ENCODE measurements at regions not wholly inside any gene's neighbourhood (a gene's known extent, or its start where the extent isn't known, plus 50 kb on each side); places are given as distances from the start of the nearest gene placed in this dataset.

- in situ Hi-C loops (cut with MboI; ENCODE audit: low pct_ligation_motif_present in 1 of 4, low pct_unique_long_range_greater_than_20kb in 1 of 4, low sequenced_read_pairs in 3 of 4) (no loop called here), intact Hi-C loops (cut with DNase I; ENCODE audit: low total_unique reads) (no loop called here)
- no peaks in the 10 kb centered on the region for H3K36me3 ChIP-seq
- H3K9me3 ChIP-seq = no peaks in the 10 kb centered on the region
- no peak for DNase-seq
- 56 to 69% methylated on average over 3 to 4 of the region's 4 CpGs for WGBS, 2 donors (ENCODE audit: low coverage in 1 of 2)
- TF ChIP-seq CTCF (IDR thresholded peaks at IDR 0.05) (no peak), POLR2AphosphoS5 (IDR thresholded peaks at IDR 0.05) (no peak), EP300 (IDR thresholded peaks at IDR 0.05; ENCODE audit: low read depth) (no peak), POLR2A (IDR thresholded peaks at IDR 0.05) (no peak)
- no peak overlapping the region for H3K4me3 ChIP-seq
- no peak overlapping the region for H3K27ac ChIP-seq
- no peaks in the 10 kb centered on the region for H3K27me3 ChIP-seq
- no peaks in the 10 kb centered on the region for H3K4me1 ChIP-seq
Measured at GRCh38 chr13:50195045-50195444, 179.8 kb downstream of the KCNRG start.

GRCh38 chr13:50196118-50196517 lies 180.9 kb downstream of the KCNRG start:
- H3K4me1 ChIP-seq = no peaks in the 10 kb centered on the region
- intact Hi-C loops (cut with DNase I; ENCODE audit: low total_unique reads) (no loop called here), in situ Hi-C loops (cut with MboI; ENCODE audit: low pct_ligation_motif_present in 1 of 4, low pct_unique_long_range_greater_than_20kb in 1 of 4, low sequenced_read_pairs in 3 of 4) (no loop called here)
- DNase-seq = no peak
- 76 to 100% methylated on average over 1 to 3 of the region's 3 CpGs for WGBS, 2 donors (ENCODE audit: low coverage in 1 of 2)
- H3K27ac ChIP-seq = no peak overlapping the region
- H3K4me3 ChIP-seq = no peak overlapping the region
- H3K27me3 ChIP-seq = no peaks in the 10 kb centered on the region
- H3K9me3 ChIP-seq = no peaks in the 10 kb centered on the region
- H3K36me3 ChIP-seq = no peaks in the 10 kb centered on the region
- TF ChIP-seq POLR2AphosphoS5 (IDR thresholded peaks at IDR 0.05) (no peak), CTCF (IDR thresholded peaks at IDR 0.05) (no peak), POLR2A (IDR thresholded peaks at IDR 0.05) (no peak), EP300 (IDR thresholded peaks at IDR 0.05; ENCODE audit: low read depth) (no peak)

- no peaks in the 10 kb centered on the region for H3K9me3 ChIP-seq
- no peak for TF ChIP-seq POLR2A (IDR thresholded peaks at IDR 0.05)
- TF ChIP-seq EP300 (IDR thresholded peaks at IDR 0.05; ENCODE audit: low read depth) = no peak
- TF ChIP-seq CTCF (IDR thresholded peaks at IDR 0.05) = no peak
- TF ChIP-seq POLR2AphosphoS5 (IDR thresholded peaks at IDR 0.05) = no peak
- no peak for DNase-seq
- intact Hi-C loops (cut with DNase I; ENCODE audit: low total_unique reads) = no loop called here
- no peaks in the 10 kb centered on the region for H3K36me3 ChIP-seq
- H3K4me1 ChIP-seq = no peaks in the 10 kb centered on the region
- H3K27me3 ChIP-seq = no peaks in the 10 kb centered on the region
- no peak overlapping the region for H3K4me3 ChIP-seq
- in situ Hi-C loops (cut with MboI; ENCODE audit: low pct_ligation_motif_present in 1 of 4, low pct_unique_long_range_greater_than_20kb in 1 of 4, low sequenced_read_pairs in 3 of 4) = no loop called here
- 100% methylated on average over 2 of the region's 2 CpGs; no CpG with 5 or more reads in 1 of the 2 donors for WGBS, 2 donors (ENCODE audit: low coverage in 1 of 2)
- no peak overlapping the region for H3K27ac ChIP-seq
Measured at GRCh38 chr13:50197705-50198104, 182.5 kb downstream of the KCNRG start.

GRCh38 chr13:50198508-50198907 lies 183.3 kb downstream of the KCNRG start:
- in situ Hi-C loops (cut with MboI; ENCODE audit: low pct_ligation_motif_present in 1 of 4, low pct_unique_long_range_greater_than_20kb in 1 of 4, low sequenced_read_pairs in 3 of 4) (no loop called here), intact Hi-C loops (cut with DNase I; ENCODE audit: low total_unique reads) (no loop called here)
- WGBS, 2 donors (ENCODE audit: low coverage in 1 of 2) = 60 to 71% methylated on average over 1 to 2 of the region's 2 CpGs

GRCh38 chr13:50200569-50200968 lies 185.3 kb downstream of the KCNRG start:
- in situ Hi-C loops (cut with MboI; ENCODE audit: low pct_ligation_motif_present in 1 of 4, low pct_unique_long_range_greater_than_20kb in 1 of 4, low sequenced_read_pairs in 3 of 4) = no loop called here
- WGBS, 2 donors (ENCODE audit: low coverage in 1 of 2) = 33 to 62% methylated on average over 1 to 3 of the region's 3 CpGs
- no peak for TF ChIP-seq EP300 (IDR thresholded peaks at IDR 0.05; ENCODE audit: low read depth)
- no peak for TF ChIP-seq CTCF (IDR thresholded peaks at IDR 0.05)
- TF ChIP-seq POLR2A (IDR thresholded peaks at IDR 0.05) = no peak
- no peak for TF ChIP-seq POLR2AphosphoS5 (IDR thresholded peaks at IDR 0.05)
- no peak for DNase-seq
- no peaks in the 10 kb centered on the region for H3K4me1 ChIP-seq
- H3K27me3 ChIP-seq = no peaks in the 10 kb centered on the region
- H3K36me3 ChIP-seq = no peaks in the 10 kb centered on the region
- no peaks in the 10 kb centered on the region for H3K9me3 ChIP-seq
- H3K4me3 ChIP-seq = no peak overlapping the region
- H3K27ac ChIP-seq = no peak overlapping the region
- intact Hi-C loops (cut with DNase I; ENCODE audit: low total_unique reads) = no loop called here

More at GRCh38 chr13:50198508-50198907, 183.3 kb downstream of the KCNRG start:
- no peak overlapping the region for H3K27ac ChIP-seq
- no peaks in the 10 kb centered on the region for H3K4me1 ChIP-seq
- no peak for TF ChIP-seq EP300 (IDR thresholded peaks at IDR 0.05; ENCODE audit: low read depth)
- H3K27me3 ChIP-seq = no peaks in the 10 kb centered on the region
- no peaks in the 10 kb centered on the region for H3K36me3 ChIP-seq
- H3K9me3 ChIP-seq = no peaks in the 10 kb centered on the region
- no peak overlapping the region for H3K4me3 ChIP-seq
- no peak for DNase-seq

All from transverse colon (tissue), 4 donors.